K562 (cell line): ENCODE measurements at regions not wholly inside any gene's neighbourhood (a gene's known extent, or its start where the extent isn't known, plus 50 kb on each side); places are given as distances from the start of the nearest gene placed in this dataset.

Source experiments
- ATF2 ChIP-seq: sonication (generic); formaldehyde crosslinking; IDR thresholded peaks from 2 replicates; pipeline ENCODE4 v1.8.1; 2022; ENCODE audit warnings: missing genetic modification reagents
- JUND ChIP-seq, 2 experiments: IDR thresholded peaks; 2 replicates in 1 of 2; 3 replicates in 1 of 2; pipeline ENCODE4 v1.6.1; 2011; ENCODE audit warnings: borderline replicate concordance in 2 of 2, low read depth in 2 of 2, low read length in 2 of 2, improper control_type of control experiment in 1 of 2, missing biosample characterization in 1 of 2, missing genetic modification characterization in 1 of 2, missing genetic modification reagents in 1 of 2
- NFXL1 ChIP-seq: fragments of 450-650 bp; formaldehyde crosslinking; IDR thresholded peaks from 2 replicates; pipeline ENCODE4 v1.4.0; 2021; ENCODE audit warnings: mild to moderate bottlenecking
- ZNF184 ChIP-seq: sonication (generic); formaldehyde crosslinking; IDR thresholded peaks from 2 replicates; pipeline ENCODE4 v1.5.0; 2020; ENCODE audit warnings: missing genetic modification reagents

GRCh38 chr12:97027482-97027881 lies 120.4 kb downstream of the NEDD1 start:
- no peak for TF ChIP-seq NFXL1 (CRISPR knock-in tag)
- TF ChIP-seq ATF2 (CRISPR knock-in tag) = no peak
- no peak for TF ChIP-seq ZNF184
- no peak for TF ChIP-seq JUND (IDR thresholded peaks at IDR 0.05; ENCODE audit: borderline replicate concordance, low read depth, low read length)
- no peak for TF ChIP-seq JUND (tag; IDR thresholded peaks at IDR 0.05; ENCODE audit: borderline replicate concordance, low read depth, low read length)
